ENCODE measurements at regions not wholly inside any gene's neighbourhood (a gene's known extent, or its start where the extent isn't known, plus 50 kb on each side); places are given as distances from the start of the nearest gene placed in this dataset.

GRCh38 chr2:145124085-145124484 is 604.2 kb upstream of the ZEB2 start:
- Mint-ChIP-seq H3K9me3 (ENCODE audit: low read depth) (no peaks in the 10 kb centered on the region), H3K27me3 (no peaks in the 10 kb centered on the region), H3K4me3 (ENCODE audit: low read depth) (no peak overlapping the region), H3K36me3 (ENCODE audit: insufficient read depth) (no peaks in the 10 kb centered on the region), H3K4me1 (ENCODE audit: low read depth) (no peaks in the 10 kb centered on the region), H3K27ac (no peak overlapping the region)
- no peak for TF ChIP-seq CTCF (IDR thresholded peaks at IDR 0.05; ENCODE audit: unreplicated experiment)
- no peak for DNase-seq (ENCODE audit: low spot score, unreplicated experiment)

- Mint-ChIP-seq H3K9me3 (ENCODE audit: low read depth) (no peaks in the 10 kb centered on the region), H3K27me3 (no peaks in the 10 kb centered on the region), H3K27ac (no peak overlapping the region), H3K36me3 (ENCODE audit: insufficient read depth) (no peaks in the 10 kb centered on the region), H3K4me3 (ENCODE audit: low read depth) (no peak overlapping the region), H3K4me1 (ENCODE audit: low read depth) (no peaks in the 10 kb centered on the region)
- no peak for DNase-seq (ENCODE audit: low spot score, unreplicated experiment)
- TF ChIP-seq CTCF (IDR thresholded peaks at IDR 0.05; ENCODE audit: unreplicated experiment), result no peak
Measured at GRCh38 chr2:145123606-145124005, 603.7 kb upstream of the ZEB2 start.

GRCh38 chr2:145119225-145119624 is 599.3 kb upstream of the ZEB2 start:
- Mint-ChIP-seq H3K36me3 (ENCODE audit: insufficient read depth) (no peaks in the 10 kb centered on the region), H3K27ac (no peak overlapping the region), H3K4me1 (ENCODE audit: low read depth) (no peaks in the 10 kb centered on the region), H3K9me3 (ENCODE audit: low read depth) (no peaks in the 10 kb centered on the region), H3K4me3 (ENCODE audit: low read depth) (no peak overlapping the region), H3K27me3 (no peaks in the 10 kb centered on the region)
- DNase-seq (ENCODE audit: low spot score, unreplicated experiment), result no peak
- TF ChIP-seq CTCF (IDR thresholded peaks at IDR 0.05; ENCODE audit: unreplicated experiment), result no peak

GRCh38 chr2:145116834-145117725 is 597.2 kb upstream of the ZEB2 start:
- DNase-seq (ENCODE audit: low spot score, unreplicated experiment), result no peak
- Mint-ChIP-seq H3K27me3 (no peaks in the 10 kb centered on the region), H3K4me1 (ENCODE audit: low read depth) (peaks cover 2% of the 10 kb centered on the region), H3K9me3 (ENCODE audit: low read depth) (no peaks in the 10 kb centered on the region), H3K27ac (peak overlapping the region; percentile 11), H3K4me3 (ENCODE audit: low read depth) (no peak overlapping the region), H3K36me3 (ENCODE audit: insufficient read depth) (no peaks in the 10 kb centered on the region)
- TF ChIP-seq CTCF (IDR thresholded peaks at IDR 0.05; ENCODE audit: unreplicated experiment), result no peak

GRCh38 chr2:145116056-145116455 is 596.1 kb upstream of the ZEB2 start:
- Mint-ChIP-seq H3K4me3 (ENCODE audit: low read depth) (no peak overlapping the region), H3K36me3 (ENCODE audit: insufficient read depth) (no peaks in the 10 kb centered on the region), H3K27ac (no peak overlapping the region), H3K4me1 (ENCODE audit: low read depth) (peaks cover 2% of the 10 kb centered on the region), H3K9me3 (ENCODE audit: low read depth) (no peaks in the 10 kb centered on the region), H3K27me3 (no peaks in the 10 kb centered on the region)
- no peak for TF ChIP-seq CTCF (IDR thresholded peaks at IDR 0.05; ENCODE audit: unreplicated experiment)
- no peak for DNase-seq (ENCODE audit: low spot score, unreplicated experiment)

Measured in progenitor cell of endocrine pancreas (in vitro differentiated cells).